ENCODE measurements at regions not wholly inside any gene's neighbourhood (a gene's known extent, or its start where the extent isn't known, plus 50 kb on each side); places are given as distances from the start of the nearest gene placed in this dataset.

DNA sequence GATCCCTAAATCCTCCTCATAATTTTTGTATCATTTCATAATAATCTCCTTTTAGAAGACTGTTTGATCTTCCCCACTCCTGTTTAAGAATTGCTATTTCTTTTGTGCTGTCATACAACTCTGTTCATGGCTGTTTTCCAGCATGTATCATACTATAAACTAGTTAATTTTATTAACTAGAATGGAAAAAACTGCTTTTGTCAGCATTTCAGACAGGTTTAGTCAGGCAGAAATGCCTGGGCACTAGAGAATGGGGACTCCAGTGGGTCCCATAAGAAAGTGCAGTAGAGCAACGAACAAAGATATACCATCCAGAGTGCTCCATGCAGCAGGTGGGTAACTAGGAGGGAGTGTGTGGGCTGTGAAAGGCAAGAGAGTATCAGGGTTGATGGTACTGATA lies 523.9 kb downstream of the PLOD2 start:
- Histone ChIP-seq H2AFZ (ENCODE audit: low read length) (no peak overlapping the region), H3K79me2 (ENCODE audit: insufficient read depth, low read length) (no peaks in the 10 kb centered on the region), H3K4me1 (ENCODE audit: insufficient read depth, low read length) (no peaks in the 10 kb centered on the region), H3K56ac (ENCODE audit: insufficient read length, low read depth, low read length) (no peak overlapping the region), H3T11ph (ENCODE audit: low read length) (no peak overlapping the region), H4K91ac (ENCODE audit: insufficient read length, low read depth, low read length) (no peak overlapping the region), H2AK5ac (ENCODE audit: insufficient read length, low read length) (no peak overlapping the region), H2BK12ac (ENCODE audit: insufficient read length, low read depth, low read length) (no peak overlapping the region), H2BK15ac (ENCODE audit: low read depth, low read length) (no peak overlapping the region), H4K5ac (ENCODE audit: insufficient read length, low read depth, low read length) (no peak overlapping the region), H3K27me3 (ENCODE audit: insufficient read depth, low read length) (no peaks in the 10 kb centered on the region), H3K4me2 (ENCODE audit: insufficient read depth, insufficient read length, low read length) (no peak overlapping the region), H3K4ac (ENCODE audit: low read depth, low read length) (no peak overlapping the region), H4K20me1 (ENCODE audit: control insufficient read depth, insufficient read depth, insufficient read length) (no peaks in the 10 kb centered on the region), H3K18ac (ENCODE audit: insufficient read length, low read depth, low read length) (no peak overlapping the region), H3K23ac (ENCODE audit: insufficient read length, low read depth, low read length) (no peak overlapping the region), H3K79me1 (ENCODE audit: insufficient read depth, low read depth, low read length, poor library complexity, severe bottlenecking) (no peaks in the 10 kb centered on the region), H3K23me2 (ENCODE audit: insufficient read length, low read depth, low read length, poor library complexity, severe bottlenecking) (no peaks in the 10 kb centered on the region), H3K9me3 (ENCODE audit: control insufficient read depth, low read depth, low read length) (no peaks in the 10 kb centered on the region), H3K9ac (ENCODE audit: extremely low read depth, insufficient read length, low read length) (no peak overlapping the region), H3K27ac (ENCODE audit: insufficient read length, low read depth, low read length) (no peak overlapping the region), H4K8ac (replicated peaks; ENCODE audit: insufficient read length, low read depth, low read length) (no peak overlapping the region), H2BK120ac (ENCODE audit: low read depth, low read length, poor library complexity, severe bottlenecking) (no peak overlapping the region), H2BK20ac (ENCODE audit: low read depth, low read length, poor library complexity, severe bottlenecking) (no peak overlapping the region), H3K14ac (ENCODE audit: insufficient read depth, low read length) (no peak overlapping the region), H2BK5ac (ENCODE audit: insufficient read length, low read length) (no peak overlapping the region)
- Mint-ChIP-seq H3K4me1 (no peaks in the 10 kb centered on the region), H3K9me3 (peaks cover 5 to 9% of the 10 kb centered on the region in 2 experiments; a peak in 4 of 5 replicates), H3K36me3 (ENCODE audit: insufficient read depth in 1 of 3, low read depth in 3 of 3) (peaks cover 2 to 4% (median 4%) of the 10 kb centered on the region in 3 experiments; a peak in 5 of 7 replicates), H3K4me3 (no peak overlapping the region), H3K27me3 (ENCODE audit: low read depth) (no peaks in the 10 kb centered on the region), H3K27ac (no peak overlapping the region)
- no peak for DNase-seq
- WGBS (ENCODE audit: extremely low coverage, insufficient read length, low lambda C conversion rate), result no CpG with 5 or more reads among the region's 1 CpG
- TF ChIP-seq, protein P1, sequence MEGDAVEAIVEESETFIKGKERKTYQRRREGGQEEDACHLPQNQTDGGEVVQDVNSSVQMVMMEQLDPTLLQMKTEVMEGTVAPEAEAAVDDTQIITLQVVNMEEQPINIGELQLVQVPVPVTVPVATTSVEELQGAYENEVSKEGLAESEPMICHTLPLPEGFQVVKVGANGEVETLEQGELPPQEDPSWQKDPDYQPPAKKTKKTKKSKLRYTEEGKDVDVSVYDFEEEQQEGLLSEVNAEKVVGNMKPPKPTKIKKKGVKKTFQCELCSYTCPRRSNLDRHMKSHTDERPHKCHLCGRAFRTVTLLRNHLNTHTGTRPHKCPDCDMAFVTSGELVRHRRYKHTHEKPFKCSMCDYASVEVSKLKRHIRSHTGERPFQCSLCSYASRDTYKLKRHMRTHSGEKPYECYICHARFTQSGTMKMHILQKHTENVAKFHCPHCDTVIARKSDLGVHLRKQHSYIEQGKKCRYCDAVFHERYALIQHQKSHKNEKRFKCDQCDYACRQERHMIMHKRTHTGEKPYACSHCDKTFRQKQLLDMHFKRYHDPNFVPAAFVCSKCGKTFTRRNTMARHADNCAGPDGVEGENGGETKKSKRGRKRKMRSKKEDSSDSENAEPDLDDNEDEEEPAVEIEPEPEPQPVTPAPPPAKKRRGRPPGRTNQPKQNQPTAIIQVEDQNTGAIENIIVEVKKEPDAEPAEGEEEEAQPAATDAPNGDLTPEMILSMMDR (conservative IDR thresholded peaks at IDR 0.05), result no peak

All from H9 (cell line).